ENCODE measurements at regions not wholly inside any gene's neighbourhood (a gene's known extent, or its start where the extent isn't known, plus 50 kb on each side); places are given as distances from the start of the nearest gene placed in this dataset.

GRCh38 chr11:27238811-27239210 lies 124.2 kb downstream of the CCDC34 start:
- Histone ChIP-seq H3K9me3 (ENCODE audit: control insufficient read depth in 1 of 2, insufficient read depth in 1 of 2, low read length in 2 of 2) (no peaks in the 10 kb centered on the region), H3K4me3 (ENCODE audit: low read length) (no peak overlapping the region), H3K36me3 (ENCODE audit: insufficient read depth, low read length) (no peaks in the 10 kb centered on the region), H3K27ac (ENCODE audit: low read depth in 1 of 2, low read length in 2 of 2) (no peak overlapping the region), H3K27me3 (ENCODE audit: control insufficient read depth in 1 of 2, insufficient read depth in 2 of 2, low read length in 2 of 2) (no peaks in the 10 kb centered on the region), H3K4me1 (ENCODE audit: insufficient read depth, low read length) (no peaks in the 10 kb centered on the region)
- Mint-ChIP-seq H3K4me3 (no peak overlapping the region), H3K4me1 (ENCODE audit: low read depth) (no peaks in the 10 kb centered on the region), H3K9me3 (no peaks in the 10 kb centered on the region), H3K27me3 (peaks cover 8% of the 10 kb centered on the region), H3K27ac (no peak overlapping the region), H3K36me3 (ENCODE audit: low read depth) (no peaks in the 10 kb centered on the region)
- ATAC-seq (ENCODE audit: poor library complexity) = no peak
- intact Hi-C loops (cut with DNase I, micrococcal nuclease) = no loop called here
- POLR2A ChIA-PET = no interaction called here
- DNase-seq = no peak
- TF ChIP-seq CTCF (IDR thresholded peaks at IDR 0.05) = no peak
- CTCF ChIA-PET = no interaction called here

DNA sequence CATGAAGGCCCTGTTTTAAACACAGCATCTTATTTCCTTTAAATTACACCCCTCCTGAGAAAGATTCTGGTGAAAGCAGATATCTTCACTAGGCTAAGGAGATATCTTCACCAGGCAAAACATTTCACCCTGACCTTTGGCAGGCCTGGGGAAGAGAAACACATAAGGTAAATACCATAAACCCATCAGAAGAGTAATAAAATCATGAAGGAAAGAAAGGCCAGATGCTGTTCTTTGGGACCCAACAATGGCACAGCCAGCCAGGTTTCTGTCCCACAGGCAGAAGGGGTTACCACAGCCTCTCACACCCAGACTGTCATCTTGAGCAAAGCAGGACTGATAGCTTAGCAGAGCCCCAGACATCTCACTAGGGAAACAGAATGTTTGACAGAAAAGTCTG lies 125.4 kb downstream of the CCDC34 start:
- no peaks in the 10 kb centered on the region for H3K36me3 ChIP-seq (ENCODE audit: insufficient read depth, low read length)
- ATAC-seq (ENCODE audit: poor library complexity) (no peak), DNase-seq (no peak)
- no peaks in the 10 kb centered on the region for H3K4me1 ChIP-seq (ENCODE audit: insufficient read depth, low read length)
- intact Hi-C loops (cut with DNase I, micrococcal nuclease) = no loop called here
- no peaks in the 10 kb centered on the region for H3K9me3 ChIP-seq (ENCODE audit: control insufficient read depth in 1 of 2, insufficient read depth in 1 of 2, low read length in 2 of 2)
- CTCF ChIA-PET = no interaction called here
- Mint-ChIP-seq H3K4me1 (ENCODE audit: low read depth) (no peaks in the 10 kb centered on the region), H3K36me3 (ENCODE audit: low read depth) (no peaks in the 10 kb centered on the region), H3K27ac (no peak overlapping the region), H3K4me3 (no peak overlapping the region), H3K9me3 (no peaks in the 10 kb centered on the region), H3K27me3 (no peaks in the 10 kb centered on the region)
- POLR2A ChIA-PET = no interaction called here
- TF ChIP-seq CTCF (IDR thresholded peaks at IDR 0.05) = no peak
- no peak overlapping the region for H3K27ac ChIP-seq (ENCODE audit: low read depth in 1 of 2, low read length in 2 of 2)
- no peaks in the 10 kb centered on the region for H3K27me3 ChIP-seq (ENCODE audit: control insufficient read depth in 1 of 2, insufficient read depth in 2 of 2, low read length in 2 of 2)
- H3K4me3 ChIP-seq (ENCODE audit: low read length) = no peak overlapping the region

GRCh38 chr11:27234961-27235360 lies 128.1 kb downstream of the CCDC34 start:
- H3K4me1 Mint-ChIP-seq (ENCODE audit: low read depth) = no peaks in the 10 kb centered on the region
- no peaks in the 10 kb centered on the region for H3K36me3 ChIP-seq (ENCODE audit: insufficient read depth, low read length)
- H3K27ac ChIP-seq (ENCODE audit: low read depth in 1 of 2, low read length in 2 of 2) = no peak overlapping the region
- POLR2A ChIA-PET = no interaction called here
- no peak overlapping the region for H3K4me3 Mint-ChIP-seq
- intact Hi-C loops (cut with DNase I, micrococcal nuclease) = no loop called here
- no peaks in the 10 kb centered on the region for H3K27me3 ChIP-seq (ENCODE audit: control insufficient read depth in 1 of 2, insufficient read depth in 2 of 2, low read length in 2 of 2)
- no peak for DNase-seq
- H3K9me3 Mint-ChIP-seq = no peaks in the 10 kb centered on the region
- no peak for TF ChIP-seq CTCF (IDR thresholded peaks at IDR 0.05)
- no peak for ATAC-seq (ENCODE audit: poor library complexity)
- CTCF ChIA-PET = no interaction called here
- no peak overlapping the region for H3K4me3 ChIP-seq (ENCODE audit: low read length)
- H3K9me3 ChIP-seq (ENCODE audit: control insufficient read depth in 1 of 2, insufficient read depth in 1 of 2, low read length in 2 of 2) = no peaks in the 10 kb centered on the region
- peaks cover 11% of the 10 kb centered on the region for H3K27me3 Mint-ChIP-seq
- no peaks in the 10 kb centered on the region for H3K4me1 ChIP-seq (ENCODE audit: insufficient read depth, low read length)
- H3K36me3 Mint-ChIP-seq (ENCODE audit: low read depth) = no peaks in the 10 kb centered on the region
- H3K27ac Mint-ChIP-seq = no peak overlapping the region
